A673 (cell line): ENCODE measurements at regions not wholly inside any gene's neighbourhood (a gene's known extent, or its start where the extent isn't known, plus 50 kb on each side); places are given as distances from the start of the nearest gene placed in this dataset.

Source experiments
- BruUV-seq: library from RNA; stranded (reverse); fragments of 400-500 nt; replicated peaks from 2 replicates; lab custom pipeline; 2021; lab: Mats Ljungman, UMichigan
- CTCF ChIA-PET: fragments of 300-600 bp; sonication (Branson Sonifier 250); formaldehyde crosslinking; loops from one replicate; lab custom pipeline; 2022; ENCODE audit warnings: antibody characterized with exemption; lab: Charles Lee
- POLR2A ChIA-PET: fragments of 300-600 bp; sonication (Branson Sonifier 250); formaldehyde crosslinking; loops from one replicate; lab custom pipeline; 2022; ENCODE audit warnings: antibody characterized with exemption; ENCODE audit not compliant: low non-redundant PET; lab: Charles Lee
- DNase-seq: peaks from one replicate; pipeline ENCODE4 v3.0.0-alpha.2; 2015; ENCODE audit warnings: low spot score
- H3K27ac ChIP-seq: fragments of 200-600 bp; sonication (generic); 2 replicates; pipeline ENCODE4 v1.5.1; 2016; ENCODE audit warnings: mixed run types, low read depth, mild to moderate bottlenecking, mixed read lengths, antibody characterized with exemption, low read length; ENCODE audit not compliant: poor library complexity, severe bottlenecking
- H3K27me3 ChIP-seq: fragments of 200-600 bp; sonication (generic); replicated peaks from 2 replicates; pipeline ENCODE4 v1.6.1; 2017; ENCODE audit warnings: mixed run types, low read depth, mild to moderate bottlenecking, mixed read lengths, antibody characterized with exemption, low read length; ENCODE audit not compliant: insufficient read depth, poor library complexity
- H3K36me3 ChIP-seq: fragments of 200-600 bp; sonication (generic); 2 replicates; pipeline ENCODE4 v1.6.1; 2016; ENCODE audit warnings: mixed run types, mild to moderate bottlenecking, mixed read lengths, antibody characterized with exemption, low read length; ENCODE audit not compliant: insufficient read depth, poor library complexity, severe bottlenecking
- H3K4me1 ChIP-seq: fragments of 200-600 bp; sonication (generic); 2 replicates; pipeline ENCODE4 v1.6.1; 2017; ENCODE audit warnings: mixed run types, mild to moderate bottlenecking, mixed read lengths, antibody characterized with exemption, low read length; ENCODE audit not compliant: insufficient read depth, poor library complexity, severe bottlenecking
- H3K4me3 ChIP-seq: fragments of 200-600 bp; sonication (generic); 2 replicates; pipeline ENCODE4 v1.5.1; 2016; ENCODE audit warnings: low read depth, mixed run types, mild to moderate bottlenecking, mixed read lengths, low read length; ENCODE audit not compliant: poor library complexity, severe bottlenecking
- H3K9me3 ChIP-seq: fragments of 200-600 bp; sonication (generic); 2 replicates; pipeline ENCODE4 v1.6.1; 2016; ENCODE audit warnings: mixed run types, low read depth, mild to moderate bottlenecking, mixed read lengths, antibody characterized with exemption, low read length; ENCODE audit not compliant: poor library complexity, severe bottlenecking
- EZH2 ChIP-seq: fragments of 200-600 bp; sonication (generic); IDR thresholded peaks from 2 replicates; pipeline ENCODE4 v1.6.1; 2017; ENCODE audit warnings: borderline replicate concordance, low read depth, mild to moderate bottlenecking, mixed read lengths, antibody characterized with exemption, low read length; ENCODE audit not compliant: poor library complexity, severe bottlenecking
- intact Hi-C: fragments of 100-400 bp; cut with micrococcal nuclease; formaldehyde crosslinking; loops from one replicate; pipeline ENCODE4 v1.10.0; 2022; ENCODE audit not compliant: unreplicated experiment
- TF ChIP-seq, protein P1 (sequence below): fragments of 300-800, 200-600 bp; sonication (generic); conservative IDR thresholded peaks from 2 replicates; pipeline ENCODE4 v1.5.1; 2017; ENCODE audit warnings: low read depth, mild to moderate bottlenecking, antibody characterized with exemption, low read length, moderate library complexity, mixed read lengths

DNA sequence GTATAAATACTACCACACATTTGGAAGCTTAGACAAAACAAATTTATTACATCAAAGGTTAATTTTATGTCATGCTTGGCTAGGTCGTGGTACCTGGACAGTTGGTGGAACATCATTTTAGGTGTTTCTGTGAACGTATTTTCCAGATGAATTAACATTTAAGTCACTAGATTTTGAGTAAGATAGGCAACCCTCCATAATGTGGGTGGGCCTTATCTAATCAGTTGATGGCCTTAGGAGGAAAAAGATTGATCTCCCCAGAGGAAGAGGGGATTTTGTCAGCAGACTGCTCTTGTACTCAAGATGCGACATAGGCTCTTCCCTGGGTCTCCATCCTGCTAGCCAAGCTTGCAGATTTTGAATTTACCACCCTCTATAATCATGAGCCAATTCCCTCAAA, 85.0 kb downstream of the RPRM start:
- DNase-seq = no peak
- TF ChIP-seq EZH2 = no peak
- TF ChIP-seq, protein P1, sequence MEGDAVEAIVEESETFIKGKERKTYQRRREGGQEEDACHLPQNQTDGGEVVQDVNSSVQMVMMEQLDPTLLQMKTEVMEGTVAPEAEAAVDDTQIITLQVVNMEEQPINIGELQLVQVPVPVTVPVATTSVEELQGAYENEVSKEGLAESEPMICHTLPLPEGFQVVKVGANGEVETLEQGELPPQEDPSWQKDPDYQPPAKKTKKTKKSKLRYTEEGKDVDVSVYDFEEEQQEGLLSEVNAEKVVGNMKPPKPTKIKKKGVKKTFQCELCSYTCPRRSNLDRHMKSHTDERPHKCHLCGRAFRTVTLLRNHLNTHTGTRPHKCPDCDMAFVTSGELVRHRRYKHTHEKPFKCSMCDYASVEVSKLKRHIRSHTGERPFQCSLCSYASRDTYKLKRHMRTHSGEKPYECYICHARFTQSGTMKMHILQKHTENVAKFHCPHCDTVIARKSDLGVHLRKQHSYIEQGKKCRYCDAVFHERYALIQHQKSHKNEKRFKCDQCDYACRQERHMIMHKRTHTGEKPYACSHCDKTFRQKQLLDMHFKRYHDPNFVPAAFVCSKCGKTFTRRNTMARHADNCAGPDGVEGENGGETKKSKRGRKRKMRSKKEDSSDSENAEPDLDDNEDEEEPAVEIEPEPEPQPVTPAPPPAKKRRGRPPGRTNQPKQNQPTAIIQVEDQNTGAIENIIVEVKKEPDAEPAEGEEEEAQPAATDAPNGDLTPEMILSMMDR = no peak
- H3K4me1 ChIP-seq = no peaks in the 10 kb centered on the region
- POLR2A ChIA-PET = no interaction called here
- no peak overlapping the region for H3K4me3 ChIP-seq
- H3K9me3 ChIP-seq = no peaks in the 10 kb centered on the region
- intact Hi-C loops = no loop called here
- H3K36me3 ChIP-seq = no peaks in the 10 kb centered on the region
- H3K27ac ChIP-seq = no peak overlapping the region
- CTCF ChIA-PET = no interaction called here
- no TSS peak for BruUV-seq
- H3K27me3 ChIP-seq = no peaks in the 10 kb centered on the region

DNA sequence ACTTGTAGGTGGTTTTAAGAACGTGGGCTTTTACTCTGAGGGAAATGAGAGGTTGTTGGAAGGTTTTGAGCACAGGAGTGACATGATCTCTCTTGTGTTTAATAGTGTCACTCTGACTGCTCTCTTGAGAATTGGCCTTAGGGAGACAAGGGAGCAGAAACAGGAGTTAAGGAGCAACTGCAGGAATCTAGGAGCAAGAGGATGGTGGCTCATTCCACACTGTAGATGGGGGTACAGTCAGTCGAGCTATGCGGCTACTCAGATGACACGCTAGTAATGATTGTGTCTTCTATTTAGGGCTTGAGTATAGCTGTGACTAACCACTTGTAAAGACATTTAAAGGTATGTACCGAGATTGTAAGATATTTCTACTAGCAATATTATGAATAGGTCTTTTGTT, 87.4 kb downstream of the RPRM start:
- CTCF ChIA-PET = no interaction called here

DNA sequence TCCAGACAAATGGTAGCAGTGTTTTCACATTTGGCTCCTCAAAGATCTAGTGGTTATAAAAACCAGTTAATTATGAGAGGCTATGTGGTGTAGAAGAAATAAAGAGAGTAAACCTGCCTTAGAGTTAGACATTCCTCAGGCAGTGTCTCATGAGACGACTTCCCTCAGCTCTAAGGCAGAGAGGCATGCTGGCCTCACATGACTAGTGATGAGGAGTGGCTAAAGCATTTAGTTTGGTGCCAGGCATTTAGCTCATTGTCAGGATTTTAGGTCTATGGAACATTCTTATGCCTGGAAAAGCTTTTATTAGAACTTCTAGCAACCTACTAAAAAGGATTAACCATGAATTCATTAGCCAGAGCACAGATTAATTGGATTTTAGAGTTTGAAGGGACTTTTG, 90.3 kb downstream of the RPRM start:
- BruUV-seq = no TSS peak
- Histone ChIP-seq H3K4me3 (no peak overlapping the region), H3K27me3 (no peaks in the 10 kb centered on the region), H3K36me3 (no peaks in the 10 kb centered on the region), H3K9me3 (no peaks in the 10 kb centered on the region), H3K4me1 (no peaks in the 10 kb centered on the region), H3K27ac (no peak overlapping the region)
- TF ChIP-seq, protein P1 = no peak
- no peak for TF ChIP-seq EZH2
- ChIA-PET POLR2A (no interaction called here), CTCF (no interaction called here)
- intact Hi-C loops = no loop called here
- no peak for DNase-seq

More for the DNA sequence above, 87.4 kb downstream of the RPRM start:
- POLR2A ChIA-PET = no interaction called here
- no peak for TF ChIP-seq EZH2
- TF ChIP-seq, protein P1 = no peak
- H3K36me3 ChIP-seq = no peaks in the 10 kb centered on the region
- intact Hi-C loops = no loop called here
- no peak overlapping the region for H3K4me3 ChIP-seq
- H3K27me3 ChIP-seq = no peaks in the 10 kb centered on the region
- H3K9me3 ChIP-seq = no peaks in the 10 kb centered on the region
- DNase-seq = no peak
- H3K27ac ChIP-seq = no peak overlapping the region
- BruUV-seq = no TSS peak
- H3K4me1 ChIP-seq = no peaks in the 10 kb centered on the region
